CD8-positive, alpha-beta memory T cell (primary cell): ENCODE measurements at regions not wholly inside any gene's neighbourhood (a gene's known extent, or its start where the extent isn't known, plus 50 kb on each side); places are given as distances from the start of the nearest gene placed in this dataset.

Source experiments
- CTCF ChIA-PET: fragments of 350-600 bp; sonication (Branson Sonifier 250); formaldehyde crosslinking; loops from one replicate; lab custom pipeline; 2021; ENCODE audit warnings: antibody characterized with exemption; lab: Charles Lee
- POLR2A ChIA-PET: fragments of 350-600 bp; sonication (Branson Sonifier 250); formaldehyde crosslinking; loops from one replicate; lab custom pipeline; 2021; ENCODE audit warnings: antibody characterized with exemption; lab: Charles Lee
- DNase-seq, 5 donors: peaks; one replicate each; pipeline versions ENCODE4 v3.0.0 to v3.0.0-alpha.2; 2020 to 2022; ENCODE audit warnings: mixed read lengths in 1 of 5
- H3K27ac ChIP-seq: one replicate; pipeline ENCODE4 v1.7.0; 2013; ENCODE audit warnings: low read depth, mild to moderate bottlenecking, low read length, moderate library complexity
- H3K27me3 ChIP-seq: 2 replicates; pipeline ENCODE4 v1.7.0; 2013; ENCODE audit warnings: low read length, mild to moderate bottlenecking; ENCODE audit not compliant: insufficient read depth, poor library complexity, severe bottlenecking
- H3K36me3 ChIP-seq: 2 replicates; pipeline ENCODE4 v1.7.0; 2013; ENCODE audit warnings: mild to moderate bottlenecking, low read length, moderate library complexity; ENCODE audit not compliant: insufficient read depth
- H3K4me1 ChIP-seq: 2 replicates; pipeline ENCODE4 v1.7.0; 2013; ENCODE audit warnings: mild to moderate bottlenecking, low read length, moderate library complexity; ENCODE audit not compliant: insufficient read depth
- H3K4me3 ChIP-seq: 2 replicates; pipeline ENCODE4 v1.7.0; 2013; ENCODE audit warnings: mild to moderate bottlenecking, low read length
- H3K9me3 ChIP-seq: 2 replicates; pipeline ENCODE4 v1.7.0; 2013; ENCODE audit warnings: mild to moderate bottlenecking, low read length
- H3K27ac Mint-ChIP-seq, 8 donors: one replicate each; pipeline ENCODE4 v1.8.0; 2020 to 2021; ENCODE audit warnings: mixed read lengths in 8 of 8, mild to moderate bottlenecking in 6 of 8, inconsistent platforms in 3 of 8, moderate library complexity in 3 of 8
- H3K27me3 Mint-ChIP-seq, 2 donors: one replicate each; pipeline ENCODE4 v1.8.0; 2020 to 2021; ENCODE audit warnings: mixed read lengths in 2 of 2, mild to moderate bottlenecking in 1 of 2, moderate library complexity in 1 of 2
- H3K36me3 Mint-ChIP-seq, 3 donors: one replicate each; pipeline ENCODE4 v1.8.0; 2020 to 2021; ENCODE audit warnings: mixed read lengths in 3 of 3, inconsistent platforms in 1 of 3, mild to moderate bottlenecking in 1 of 3
- H3K4me1 Mint-ChIP-seq, 3 donors: one replicate each; pipeline ENCODE4 v1.8.0; 2020 to 2021; ENCODE audit warnings: mixed read lengths in 3 of 3, inconsistent platforms in 1 of 3, mild to moderate bottlenecking in 1 of 3
- H3K4me3 Mint-ChIP-seq, 7 donors: one replicate each; pipeline ENCODE4 v1.8.0; 2020 to 2021; ENCODE audit warnings: mixed read lengths in 7 of 7, mild to moderate bottlenecking in 6 of 7, moderate library complexity in 4 of 7, inconsistent platforms in 2 of 7
- H3K9me3 Mint-ChIP-seq, 5 donors: one replicate each; pipeline ENCODE4 v1.8.0; 2020 to 2022; ENCODE audit warnings: mixed read lengths in 5 of 5, mild to moderate bottlenecking in 3 of 5, moderate library complexity in 2 of 5, inconsistent platforms in 1 of 5

DNA sequence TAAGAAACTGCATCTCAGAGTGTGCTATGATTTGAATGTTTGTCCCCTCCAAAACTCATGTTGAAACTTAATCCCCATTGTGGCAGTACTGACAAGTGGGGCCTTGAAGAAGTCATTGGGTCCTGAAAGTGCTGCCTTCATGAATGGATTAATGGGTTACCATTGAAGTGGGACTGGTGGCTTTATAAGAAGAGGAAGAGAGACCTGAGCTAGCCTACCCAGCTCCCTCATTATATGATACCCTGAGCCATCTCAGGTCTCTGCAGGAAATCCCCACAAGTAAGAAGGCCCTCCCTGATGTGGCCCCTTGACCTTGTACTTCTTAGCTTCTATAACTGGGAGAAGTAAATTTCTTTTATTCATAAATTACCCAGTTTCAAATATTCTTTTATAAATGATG, 526.8 kb downstream of the XIRP2 start:
- Histone ChIP-seq H3K4me1 (no peaks in the 10 kb centered on the region), H3K27ac (no peak overlapping the region), H3K36me3 (no peaks in the 10 kb centered on the region), H3K27me3 (no peaks in the 10 kb centered on the region), H3K9me3 (no peaks in the 10 kb centered on the region), H3K4me3 (no peak overlapping the region)
- Mint-ChIP-seq H3K27ac (no peak overlapping the region), H3K27me3 (no peaks in the 10 kb centered on the region), H3K9me3 (peaks cover 0 to 13% (median 5%) of the 10 kb centered on the region in 5 donors), H3K36me3 (no peaks in the 10 kb centered on the region), H3K4me3 (no peak overlapping the region), H3K4me1 (no peaks in the 10 kb centered on the region)
- ChIA-PET CTCF (no interaction called here), POLR2A (no interaction called here)
- DNase-seq = no peak

DNA sequence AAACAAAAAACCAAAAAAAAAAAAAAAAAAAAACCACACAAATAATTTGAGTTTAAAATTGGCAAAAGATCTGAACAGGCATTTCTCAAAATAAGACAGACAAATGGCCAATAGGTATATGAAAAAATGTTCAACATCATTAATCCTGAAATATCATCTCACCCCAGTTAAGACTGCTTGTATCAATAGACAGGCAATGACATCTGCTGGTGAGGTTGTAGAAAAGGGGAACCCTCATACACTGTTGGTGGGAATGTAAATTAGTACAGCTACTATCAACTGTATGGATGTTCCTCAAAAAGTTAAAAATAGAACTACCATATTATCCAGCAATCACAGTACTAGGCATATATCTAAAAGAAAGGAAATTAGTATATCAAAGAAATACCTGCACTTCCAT, 523.1 kb downstream of the XIRP2 start:
- ChIA-PET CTCF (no interaction called here), POLR2A (no interaction called here)

DNA sequence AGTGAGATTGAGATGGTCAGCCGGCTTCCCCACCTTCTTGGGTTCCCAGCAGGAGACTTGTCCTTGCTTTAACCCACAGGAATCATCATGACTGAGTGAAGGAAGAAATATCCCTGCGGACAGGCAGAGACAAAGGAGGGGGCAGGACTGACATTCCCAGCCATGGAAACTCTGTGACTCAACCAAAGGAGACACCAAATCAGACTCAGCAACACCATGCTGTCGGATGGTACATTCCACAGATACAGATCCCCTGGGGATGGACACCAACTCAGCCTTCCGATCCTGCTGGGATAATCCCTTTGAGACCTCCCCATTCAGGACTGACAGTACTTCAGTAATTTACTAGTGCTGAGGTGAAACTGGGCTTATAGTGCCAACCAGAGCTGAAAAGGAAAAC, 518.3 kb downstream of the XIRP2 start:
- Histone ChIP-seq H3K9me3 (no peaks in the 10 kb centered on the region), H3K4me3 (no peak overlapping the region), H3K27ac (no peak overlapping the region), H3K4me1 (no peaks in the 10 kb centered on the region), H3K27me3 (no peaks in the 10 kb centered on the region), H3K36me3 (no peaks in the 10 kb centered on the region)
- H3K9me3 Mint-ChIP-seq = peaks cover 0 to 12% (median 0%) of the 10 kb centered on the region in 5 donors
- H3K27ac Mint-ChIP-seq = no peak overlapping the region
- no peaks in the 10 kb centered on the region for H3K36me3 Mint-ChIP-seq
- ChIA-PET CTCF (no interaction called here), POLR2A (no interaction called here)
- no peaks in the 10 kb centered on the region for H3K27me3 Mint-ChIP-seq
- H3K4me1 Mint-ChIP-seq = no peaks in the 10 kb centered on the region
- H3K4me3 Mint-ChIP-seq = no peak overlapping the region
- DNase-seq = no peak

More for the DNA sequence above, 523.1 kb downstream of the XIRP2 start:
- no peak for DNase-seq
- Mint-ChIP-seq H3K27me3 (no peaks in the 10 kb centered on the region), H3K4me1 (no peaks in the 10 kb centered on the region), H3K4me3 (no peak overlapping the region), H3K36me3 (no peaks in the 10 kb centered on the region), H3K9me3 (peaks cover 0 to 23% (median 3%) of the 10 kb centered on the region in 5 donors), H3K27ac (no peak overlapping the region)
- no peak overlapping the region for H3K4me3 ChIP-seq
- no peaks in the 10 kb centered on the region for H3K27me3 ChIP-seq
- no peaks in the 10 kb centered on the region for H3K36me3 ChIP-seq
- no peaks in the 10 kb centered on the region for H3K4me1 ChIP-seq
- no peaks in the 10 kb centered on the region for H3K9me3 ChIP-seq
- no peak overlapping the region for H3K27ac ChIP-seq

DNA sequence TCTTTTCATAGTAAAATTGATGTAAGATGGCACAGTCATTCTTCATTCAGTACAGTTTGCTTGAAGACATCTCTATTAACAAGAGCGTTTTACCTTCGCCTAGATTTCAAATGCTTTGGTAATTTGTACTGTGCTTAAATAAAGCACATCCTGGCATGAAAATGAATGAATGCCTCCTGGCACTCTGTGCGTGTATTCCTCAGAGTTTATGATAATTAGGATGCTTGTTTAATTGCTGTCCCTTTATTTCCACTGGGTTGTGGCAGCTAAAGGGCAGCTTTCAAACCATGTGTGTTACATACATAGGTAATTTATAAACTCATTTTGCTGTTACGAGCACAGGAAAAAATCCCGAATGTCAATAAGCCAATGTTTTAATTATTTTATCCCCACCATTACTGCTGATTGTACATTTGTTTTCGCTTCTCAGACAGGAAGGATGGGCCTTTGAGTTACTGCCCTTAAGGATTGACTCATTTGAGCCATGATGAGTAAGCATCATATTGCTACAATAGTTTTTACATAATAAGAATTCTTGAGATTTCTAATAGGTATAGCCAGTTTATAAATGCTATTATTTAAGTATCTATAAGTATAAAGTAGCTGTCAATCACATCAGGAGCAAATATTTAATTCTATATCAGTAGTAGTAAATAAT, 516.5 kb downstream of the XIRP2 start:
- H3K27me3 Mint-ChIP-seq = no peaks in the 10 kb centered on the region
- H3K9me3 Mint-ChIP-seq = peaks cover 0 to 10% (median 8%) of the 10 kb centered on the region in 5 donors
- Histone ChIP-seq H3K27me3 (no peaks in the 10 kb centered on the region), H3K36me3 (no peaks in the 10 kb centered on the region), H3K4me1 (no peaks in the 10 kb centered on the region), H3K9me3 (no peaks in the 10 kb centered on the region), H3K4me3 (no peak overlapping the region), H3K27ac (no peak overlapping the region)
- POLR2A ChIA-PET = no interaction called here
- no peaks in the 10 kb centered on the region for H3K4me1 Mint-ChIP-seq
- H3K4me3 Mint-ChIP-seq = no peak overlapping the region
- CTCF ChIA-PET = no interaction called here
- no peak for DNase-seq
- H3K27ac Mint-ChIP-seq = no peak overlapping the region
- H3K36me3 Mint-ChIP-seq = no peaks in the 10 kb centered on the region

DNA sequence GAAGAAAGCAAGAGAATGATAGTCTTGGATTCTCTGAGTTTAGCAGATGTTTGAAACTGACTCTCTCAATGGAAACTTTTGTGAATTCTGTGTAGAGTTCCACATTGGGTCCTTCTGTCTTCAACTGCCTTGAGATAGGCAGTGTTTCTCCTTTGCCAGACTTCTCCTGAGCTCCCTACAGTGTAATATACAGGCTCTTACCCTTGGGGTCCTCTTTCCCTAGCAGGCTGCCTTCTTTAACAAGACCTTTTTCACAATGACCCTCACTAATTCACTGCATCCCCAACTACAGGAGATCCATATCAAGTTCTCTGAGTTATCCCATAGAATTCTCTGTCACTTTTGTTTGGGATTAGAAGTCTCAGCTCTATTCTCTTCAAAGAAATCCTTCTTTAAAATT, 513.0 kb downstream of the XIRP2 start:
- Mint-ChIP-seq H3K4me1 (no peaks in the 10 kb centered on the region), H3K36me3 (no peaks in the 10 kb centered on the region), H3K27ac (no peak overlapping the region), H3K9me3 (peaks cover 0 to 12% (median 0%) of the 10 kb centered on the region in 5 donors), H3K27me3 (no peaks in the 10 kb centered on the region), H3K4me3 (no peak overlapping the region)
- Histone ChIP-seq H3K27ac (no peak overlapping the region), H3K9me3 (no peaks in the 10 kb centered on the region), H3K4me1 (no peaks in the 10 kb centered on the region), H3K4me3 (no peak overlapping the region), H3K27me3 (no peaks in the 10 kb centered on the region), H3K36me3 (no peaks in the 10 kb centered on the region)
- ChIA-PET POLR2A (no interaction called here), CTCF (no interaction called here)
- no peak for DNase-seq

DNA sequence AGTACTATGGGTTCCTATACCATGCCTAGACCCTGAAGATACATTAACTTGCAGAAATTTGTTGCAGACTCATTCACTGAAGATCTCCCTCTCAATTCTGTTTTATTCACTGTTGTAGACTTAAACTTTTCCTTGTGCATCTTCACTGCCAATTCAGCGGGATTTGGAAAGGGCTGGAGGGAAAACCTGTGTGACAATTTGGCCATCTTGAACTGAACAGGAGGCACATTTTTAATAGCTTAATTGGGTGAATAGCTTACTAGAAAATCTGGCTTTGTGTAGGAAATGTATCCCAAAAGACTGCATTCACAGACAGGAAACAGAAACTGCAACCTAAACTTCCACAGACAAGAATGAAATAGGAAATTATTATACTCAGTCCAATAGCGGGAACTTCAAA, 512.3 kb downstream of the XIRP2 start:
- Histone ChIP-seq H3K36me3 (no peaks in the 10 kb centered on the region), H3K4me1 (no peaks in the 10 kb centered on the region), H3K9me3 (no peaks in the 10 kb centered on the region), H3K27me3 (no peaks in the 10 kb centered on the region), H3K4me3 (no peak overlapping the region), H3K27ac (no peak overlapping the region)
- Mint-ChIP-seq H3K9me3 (peaks cover 0 to 12% (median 0%) of the 10 kb centered on the region in 5 donors), H3K36me3 (no peaks in the 10 kb centered on the region), H3K4me3 (no peak overlapping the region), H3K27me3 (no peaks in the 10 kb centered on the region), H3K4me1 (no peaks in the 10 kb centered on the region), H3K27ac (no peak overlapping the region)
- ChIA-PET POLR2A (no interaction called here), CTCF (no interaction called here)
- no peak for DNase-seq

DNA sequence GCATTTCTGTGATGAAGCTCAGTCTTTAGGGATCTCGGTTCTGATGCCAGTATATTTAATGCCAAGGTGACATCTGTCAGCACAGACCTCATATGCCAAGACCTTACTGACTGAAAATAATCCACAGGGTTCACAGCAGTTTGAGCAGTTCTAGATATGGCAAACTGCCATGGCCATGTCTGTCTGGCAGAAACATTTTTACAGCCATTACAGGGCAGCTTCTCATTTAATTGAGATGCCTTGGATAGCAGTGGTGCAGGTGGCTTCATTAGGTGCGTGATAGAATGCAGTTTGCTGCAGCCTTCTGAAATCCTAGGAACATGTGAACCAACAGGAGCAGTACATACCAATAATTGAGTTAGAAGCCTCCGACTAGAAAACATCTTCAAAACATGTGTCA, 510.6 kb downstream of the XIRP2 start:
- no peak for DNase-seq
- CTCF ChIA-PET = no interaction called here
- no peaks in the 10 kb centered on the region for H3K4me1 ChIP-seq
- Mint-ChIP-seq H3K36me3 (no peaks in the 10 kb centered on the region), H3K27ac (no peak overlapping the region), H3K4me3 (no peak overlapping the region), H3K27me3 (no peaks in the 10 kb centered on the region), H3K4me1 (no peaks in the 10 kb centered on the region), H3K9me3 (peaks cover 0 to 12% (median 0%) of the 10 kb centered on the region in 5 donors)
- no peaks in the 10 kb centered on the region for H3K36me3 ChIP-seq
- POLR2A ChIA-PET = no interaction called here
- no peaks in the 10 kb centered on the region for H3K9me3 ChIP-seq
- no peak overlapping the region for H3K4me3 ChIP-seq
- no peaks in the 10 kb centered on the region for H3K27me3 ChIP-seq
- H3K27ac ChIP-seq = no peak overlapping the region

DNA sequence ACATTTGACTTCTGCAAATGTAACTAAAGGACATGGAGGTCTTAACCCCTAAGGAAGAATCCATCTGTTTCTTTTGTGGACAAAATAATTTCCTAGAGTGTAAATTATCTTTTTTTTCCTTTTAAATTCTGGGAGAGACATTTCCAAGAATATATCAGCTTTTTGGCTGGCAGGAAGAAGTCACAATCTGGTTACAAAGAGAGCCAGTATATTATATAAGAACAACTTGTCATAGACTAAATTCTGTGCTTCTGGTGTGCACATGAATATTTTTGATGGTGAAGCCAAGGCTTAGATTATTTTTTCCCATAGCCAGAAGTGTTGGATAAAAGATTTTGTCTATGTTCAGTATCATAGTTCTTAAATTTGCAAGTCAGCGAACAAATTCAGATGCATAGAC, 500.6 kb downstream of the XIRP2 start:
- peaks cover 0 to 3% (median 0%) of the 10 kb centered on the region in 5 donors for H3K9me3 Mint-ChIP-seq
- ChIA-PET POLR2A (no interaction called here), CTCF (no interaction called here)
- Histone ChIP-seq H3K4me1 (no peaks in the 10 kb centered on the region), H3K27me3 (no peaks in the 10 kb centered on the region), H3K27ac (no peak overlapping the region), H3K36me3 (no peaks in the 10 kb centered on the region), H3K9me3 (no peaks in the 10 kb centered on the region), H3K4me3 (no peak overlapping the region)
- H3K4me3 Mint-ChIP-seq = no peak overlapping the region
- no peak overlapping the region for H3K27ac Mint-ChIP-seq
- no peaks in the 10 kb centered on the region for H3K4me1 Mint-ChIP-seq
- no peaks in the 10 kb centered on the region for H3K36me3 Mint-ChIP-seq
- no peak for DNase-seq
- no peaks in the 10 kb centered on the region for H3K27me3 Mint-ChIP-seq
